ENCODE measurements at regions not wholly inside any gene's neighbourhood (a gene's known extent, or its start where the extent isn't known, plus 50 kb on each side); places are given as distances from the start of the nearest gene placed in this dataset.
"Not testable (repeated sequence)": the region's sequence is repeated elsewhere in the genome, so short reads cannot be mapped to it uniquely, and the experiment has no call there.

DNA sequence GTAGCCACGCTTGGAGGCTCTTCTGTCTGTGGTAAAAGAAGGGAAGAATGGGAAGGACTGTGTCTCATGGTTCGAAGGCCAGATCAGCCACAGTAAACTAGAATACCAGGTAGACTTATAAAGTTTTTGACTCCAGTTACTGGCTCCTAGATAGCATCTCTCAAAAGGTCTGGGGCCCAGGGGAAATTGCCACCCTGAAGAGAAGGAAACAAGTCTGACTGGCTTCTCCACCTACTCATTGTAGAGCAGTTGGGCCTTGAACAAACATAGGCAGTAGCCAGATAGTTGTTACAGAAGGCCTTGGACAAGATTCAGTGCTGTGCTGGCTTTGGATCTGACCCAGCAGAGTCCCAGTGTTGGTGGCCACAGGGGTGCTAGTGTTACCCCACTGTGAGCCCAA is 890.4 kb downstream of the EFNA5 start:
- Mint-ChIP-seq H3K4me1 (ENCODE audit: low read depth) (no peaks in the 10 kb centered on the region), H3K9me3 (peaks cover 13% of the 10 kb centered on the region), H3K27ac (no peak overlapping the region), H3K27me3 (ENCODE audit: low read depth) (no peaks in the 10 kb centered on the region), H3K36me3 (ENCODE audit: low read depth) (no peaks in the 10 kb centered on the region), H3K4me3 (no peak overlapping the region)
- DNase-seq (ENCODE audit: low spot score) = no peak

DNA sequence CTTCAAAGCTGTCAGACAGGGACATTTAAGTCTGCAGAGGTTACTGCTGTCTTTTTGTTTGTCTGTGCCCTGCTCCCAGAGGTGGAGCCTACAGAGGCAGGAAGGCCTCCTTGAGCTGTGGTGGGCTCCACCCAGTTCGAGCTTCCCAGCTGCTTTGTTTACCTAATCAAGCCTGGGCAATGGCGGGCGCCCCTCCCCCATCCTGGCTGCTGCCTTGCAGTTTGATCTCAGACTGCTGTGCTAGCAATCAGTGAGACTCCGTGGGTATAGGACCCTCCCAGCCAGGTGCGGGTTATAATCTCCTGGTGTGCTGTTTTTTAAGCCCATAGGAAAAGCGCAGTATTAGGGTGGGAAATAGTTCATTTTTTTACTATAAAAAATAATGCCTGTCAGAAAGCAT is 894.2 kb downstream of the EFNA5 start:
- H3K4me3 Mint-ChIP-seq; H3K27ac Mint-ChIP-seq; DNase-seq (ENCODE audit: low spot score); H3K36me3 Mint-ChIP-seq (ENCODE audit: low read depth); H3K4me1 Mint-ChIP-seq (ENCODE audit: low read depth); H3K9me3 Mint-ChIP-seq; H3K27me3 Mint-ChIP-seq (ENCODE audit: low read depth): not testable (repeated sequence)

DNA sequence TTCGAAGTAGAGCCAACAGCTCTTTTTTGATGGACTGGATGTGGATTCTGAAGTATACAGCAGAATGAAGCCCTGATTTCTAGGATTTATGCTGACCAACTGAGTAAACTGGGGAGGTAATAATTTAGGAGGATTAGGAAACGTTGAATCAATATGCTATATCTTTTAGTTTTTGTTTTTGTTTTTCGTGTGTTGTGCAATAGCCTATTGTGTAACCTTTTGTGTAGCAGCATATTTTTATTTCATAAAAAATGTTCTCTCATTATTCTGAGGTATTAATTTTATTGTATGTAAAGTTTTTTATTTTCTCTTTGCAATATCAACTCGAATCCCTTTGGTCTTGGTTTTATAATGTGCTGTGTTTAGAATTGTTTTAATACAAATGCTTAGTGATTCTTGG is 902.3 kb downstream of the EFNA5 start:
- no peaks in the 10 kb centered on the region for H3K36me3 Mint-ChIP-seq (ENCODE audit: low read depth)

DNA sequence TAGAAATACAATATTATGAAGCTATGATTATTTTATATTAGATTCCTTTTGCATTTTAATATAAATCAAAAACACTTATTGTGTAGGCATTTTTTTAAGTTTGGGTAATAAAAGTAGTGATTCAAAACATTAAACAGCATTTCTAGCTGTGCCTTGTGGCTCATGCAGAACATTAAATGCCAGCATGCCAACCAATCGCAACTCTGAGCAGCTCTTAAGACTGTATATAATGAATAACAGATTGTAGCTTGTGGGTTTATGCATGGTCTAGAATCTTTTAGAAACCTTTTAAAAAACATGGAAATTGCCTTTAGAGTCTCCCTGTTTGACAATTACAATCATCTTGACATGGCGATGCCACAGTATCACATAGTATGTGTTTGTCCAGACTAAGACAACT is 903.8 kb downstream of the EFNA5 start:
- no peaks in the 10 kb centered on the region for H3K36me3 Mint-ChIP-seq (ENCODE audit: low read depth)
- no peak overlapping the region for H3K4me3 Mint-ChIP-seq
- no peak overlapping the region for H3K27ac Mint-ChIP-seq
- no peak for DNase-seq (ENCODE audit: low spot score)
- H3K4me1 Mint-ChIP-seq (ENCODE audit: low read depth) = no peaks in the 10 kb centered on the region
- no peaks in the 10 kb centered on the region for H3K27me3 Mint-ChIP-seq (ENCODE audit: low read depth)
- H3K9me3 Mint-ChIP-seq = no peaks in the 10 kb centered on the region

More for the DNA sequence above, 902.3 kb downstream of the EFNA5 start:
- no peaks in the 10 kb centered on the region for H3K4me1 Mint-ChIP-seq (ENCODE audit: low read depth)
- H3K9me3 Mint-ChIP-seq = no peaks in the 10 kb centered on the region
- DNase-seq (ENCODE audit: low spot score) = no peak
- no peak overlapping the region for H3K27ac Mint-ChIP-seq
- H3K4me3 Mint-ChIP-seq = no peak overlapping the region
- no peaks in the 10 kb centered on the region for H3K27me3 Mint-ChIP-seq (ENCODE audit: low read depth)

DNA sequence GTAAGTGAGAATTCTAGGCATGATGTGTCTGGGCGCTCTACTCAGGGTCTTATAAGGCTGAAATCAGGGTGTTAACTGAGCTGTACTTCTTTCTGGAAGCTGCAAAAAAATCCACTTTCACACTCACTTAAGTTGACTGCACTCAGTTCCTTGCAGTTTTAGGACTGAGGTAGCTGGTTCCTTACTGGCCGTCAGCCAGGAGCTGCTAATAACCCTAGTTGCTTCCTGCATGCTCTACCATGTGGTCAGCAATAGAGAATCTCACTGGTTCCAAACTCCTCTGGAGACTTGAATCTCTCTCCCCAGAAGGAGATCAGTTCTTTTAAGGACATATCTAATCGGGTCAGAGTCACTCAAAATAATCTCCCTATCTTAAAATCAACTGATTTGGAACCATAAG is 911.2 kb downstream of the EFNA5 start:
- Mint-ChIP-seq H3K27ac (no peak overlapping the region), H3K4me1 (ENCODE audit: low read depth) (no peaks in the 10 kb centered on the region), H3K9me3 (no peaks in the 10 kb centered on the region), H3K4me3 (no peak overlapping the region), H3K27me3 (ENCODE audit: low read depth) (no peaks in the 10 kb centered on the region), H3K36me3 (ENCODE audit: low read depth) (no peaks in the 10 kb centered on the region)
- no peak for DNase-seq (ENCODE audit: low spot score)

DNA sequence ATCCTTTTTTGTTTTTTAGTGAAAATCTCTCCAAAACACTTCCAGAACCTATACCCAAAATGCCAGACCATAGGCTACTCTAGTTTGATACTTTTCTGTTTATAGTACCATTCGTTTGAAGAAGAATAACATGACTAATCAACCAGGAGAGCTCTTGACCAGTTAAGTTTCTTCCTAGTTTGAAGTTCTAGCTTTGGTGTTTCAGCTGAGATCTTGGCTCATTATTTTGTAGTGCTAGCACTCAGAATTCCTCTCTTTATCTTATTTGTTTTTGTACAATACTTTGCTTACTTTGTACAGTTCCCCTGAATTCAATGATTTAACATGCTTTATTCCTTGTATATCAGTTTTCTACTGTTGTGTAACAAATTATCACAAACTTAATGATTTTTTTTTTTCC is 911.6 kb downstream of the EFNA5 start:
- Mint-ChIP-seq H3K4me3 (no peak overlapping the region), H3K27ac (no peak overlapping the region), H3K9me3 (no peaks in the 10 kb centered on the region), H3K36me3 (ENCODE audit: low read depth) (no peaks in the 10 kb centered on the region), H3K4me1 (ENCODE audit: low read depth) (no peaks in the 10 kb centered on the region), H3K27me3 (ENCODE audit: low read depth) (no peaks in the 10 kb centered on the region)
- no peak for DNase-seq (ENCODE audit: low spot score)

DNA sequence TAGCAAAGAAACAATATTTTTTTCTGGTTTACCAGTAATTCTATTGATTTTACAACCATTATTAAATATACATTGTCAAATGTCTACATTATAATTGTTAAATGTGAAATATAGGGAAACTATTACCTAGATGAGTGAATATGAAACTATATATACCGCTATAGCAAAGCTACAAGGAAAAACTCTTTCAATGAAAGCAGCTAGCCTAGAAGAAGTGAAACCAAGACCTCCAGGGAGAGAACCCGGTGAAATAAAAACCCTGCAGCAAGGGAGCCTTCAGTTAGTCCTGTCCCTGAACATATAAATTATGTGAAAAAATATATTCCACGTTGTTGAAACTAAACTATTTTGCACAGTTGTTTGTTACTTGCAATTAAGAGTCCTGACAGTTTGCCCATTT is 913.1 kb downstream of the EFNA5 start:
- H3K4me3 Mint-ChIP-seq = no peak overlapping the region
- no peaks in the 10 kb centered on the region for H3K4me1 Mint-ChIP-seq (ENCODE audit: low read depth)
- no peaks in the 10 kb centered on the region for H3K36me3 Mint-ChIP-seq (ENCODE audit: low read depth)
- no peaks in the 10 kb centered on the region for H3K27me3 Mint-ChIP-seq (ENCODE audit: low read depth)
- no peak for DNase-seq (ENCODE audit: low spot score)
- H3K9me3 Mint-ChIP-seq = no peaks in the 10 kb centered on the region
- no peak overlapping the region for H3K27ac Mint-ChIP-seq

DNA sequence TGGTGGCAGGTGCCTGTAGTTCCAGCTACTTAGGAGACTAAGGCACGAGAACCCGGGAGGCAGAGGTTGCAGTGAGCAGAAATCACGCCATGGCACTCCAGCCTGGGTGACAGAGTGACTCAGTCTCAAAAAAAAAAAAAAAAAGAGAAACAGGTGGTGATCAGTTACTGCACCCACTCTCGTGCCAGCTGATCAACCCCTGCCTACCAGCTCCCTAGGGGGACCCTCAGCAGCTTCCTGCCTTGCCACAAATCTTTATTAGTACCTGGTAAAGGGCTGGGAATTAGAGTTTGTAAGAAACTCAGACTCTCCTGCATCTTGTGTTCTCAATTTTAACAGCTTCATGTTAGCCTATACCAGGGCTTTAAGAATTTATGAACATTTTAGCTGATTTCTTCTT is 914.9 kb downstream of the EFNA5 start:
- no peak overlapping the region for H3K27ac Mint-ChIP-seq
- H3K27me3 Mint-ChIP-seq (ENCODE audit: low read depth) = no peaks in the 10 kb centered on the region
- no peaks in the 10 kb centered on the region for H3K9me3 Mint-ChIP-seq
- H3K36me3 Mint-ChIP-seq (ENCODE audit: low read depth) = no peaks in the 10 kb centered on the region
- no peak overlapping the region for H3K4me3 Mint-ChIP-seq
- no peaks in the 10 kb centered on the region for H3K4me1 Mint-ChIP-seq (ENCODE audit: low read depth)
- DNase-seq (ENCODE audit: low spot score) = no peak

DNA sequence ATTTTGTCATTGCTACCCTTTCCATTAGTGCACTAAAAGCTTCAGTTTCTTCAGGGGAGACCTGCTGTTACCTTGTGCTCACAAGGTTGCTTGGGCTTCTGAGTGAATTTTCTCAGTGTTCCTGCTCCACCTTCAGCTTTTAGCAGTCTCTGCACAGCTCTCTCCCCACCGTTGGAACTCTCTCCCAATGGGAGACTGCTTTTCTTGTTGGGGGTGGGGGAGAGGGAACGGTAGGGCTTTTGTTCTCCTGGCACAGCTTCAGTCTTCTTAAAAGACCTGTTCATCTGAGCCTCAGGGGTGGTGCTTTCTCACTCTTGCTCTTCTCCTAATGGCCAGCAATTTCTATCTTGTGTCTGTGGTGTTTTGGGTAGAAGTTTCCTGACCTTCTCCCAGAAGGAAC is 915.7 kb downstream of the EFNA5 start:
- no peak overlapping the region for H3K4me3 Mint-ChIP-seq
- no peaks in the 10 kb centered on the region for H3K36me3 Mint-ChIP-seq (ENCODE audit: low read depth)
- no peak for DNase-seq (ENCODE audit: low spot score)
- H3K4me1 Mint-ChIP-seq (ENCODE audit: low read depth) = no peaks in the 10 kb centered on the region
- H3K9me3 Mint-ChIP-seq = no peaks in the 10 kb centered on the region
- H3K27ac Mint-ChIP-seq = no peak overlapping the region
- no peaks in the 10 kb centered on the region for H3K27me3 Mint-ChIP-seq (ENCODE audit: low read depth)

DNA sequence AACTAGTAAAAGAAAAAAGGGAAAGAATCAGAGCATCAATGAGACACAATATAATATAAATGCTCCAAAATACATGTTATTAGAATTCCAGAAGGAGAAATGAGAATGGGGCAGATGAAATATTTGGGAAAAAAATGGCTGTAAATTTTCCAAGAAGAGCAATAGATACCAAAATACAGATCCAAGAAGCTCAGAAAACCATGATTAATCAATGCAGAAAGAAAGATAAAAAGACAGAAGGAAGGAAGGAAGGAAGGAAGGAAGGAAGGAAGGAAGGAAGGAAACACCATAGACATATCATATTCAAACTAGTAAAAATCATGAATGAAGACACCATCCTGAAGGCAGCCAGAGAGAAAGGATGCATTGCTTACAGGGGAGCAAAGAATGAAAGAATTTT is 920.9 kb downstream of the EFNA5 start:
- H3K27ac Mint-ChIP-seq = no peak overlapping the region
- no peaks in the 10 kb centered on the region for H3K4me1 Mint-ChIP-seq (ENCODE audit: low read depth)
- no peak overlapping the region for H3K4me3 Mint-ChIP-seq
- no peak for DNase-seq (ENCODE audit: low spot score)
- peaks cover 4% of the 10 kb centered on the region for H3K9me3 Mint-ChIP-seq
- H3K27me3 Mint-ChIP-seq (ENCODE audit: low read depth) = no peaks in the 10 kb centered on the region
- H3K36me3 Mint-ChIP-seq (ENCODE audit: low read depth) = no peaks in the 10 kb centered on the region

DNA sequence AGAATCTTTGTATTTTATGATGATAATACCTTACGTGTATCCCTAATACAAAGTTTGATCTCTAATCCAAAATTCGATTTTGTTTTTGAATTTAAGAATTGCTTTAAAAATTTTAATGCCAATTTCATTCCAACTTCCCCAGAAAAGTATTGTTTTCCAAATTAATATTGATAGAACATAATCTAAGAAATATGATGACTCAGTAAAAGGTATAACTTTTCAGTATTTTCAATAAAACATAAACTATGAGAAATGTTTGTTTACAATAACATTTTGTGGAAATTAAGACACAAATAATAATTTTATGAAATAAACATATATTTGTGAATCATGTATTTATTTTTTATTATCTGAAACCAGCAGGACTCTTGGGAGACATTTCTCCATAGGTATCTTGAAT is 931.6 kb downstream of the EFNA5 start:
- H3K27ac Mint-ChIP-seq = no peak overlapping the region
- peaks cover 26% of the 10 kb centered on the region for H3K9me3 Mint-ChIP-seq
- H3K4me3 Mint-ChIP-seq = no peak overlapping the region
- no peaks in the 10 kb centered on the region for H3K36me3 Mint-ChIP-seq (ENCODE audit: low read depth)
- no peaks in the 10 kb centered on the region for H3K4me1 Mint-ChIP-seq (ENCODE audit: low read depth)
- H3K27me3 Mint-ChIP-seq (ENCODE audit: low read depth) = no peaks in the 10 kb centered on the region
- DNase-seq (ENCODE audit: low spot score) = no peak

DNA sequence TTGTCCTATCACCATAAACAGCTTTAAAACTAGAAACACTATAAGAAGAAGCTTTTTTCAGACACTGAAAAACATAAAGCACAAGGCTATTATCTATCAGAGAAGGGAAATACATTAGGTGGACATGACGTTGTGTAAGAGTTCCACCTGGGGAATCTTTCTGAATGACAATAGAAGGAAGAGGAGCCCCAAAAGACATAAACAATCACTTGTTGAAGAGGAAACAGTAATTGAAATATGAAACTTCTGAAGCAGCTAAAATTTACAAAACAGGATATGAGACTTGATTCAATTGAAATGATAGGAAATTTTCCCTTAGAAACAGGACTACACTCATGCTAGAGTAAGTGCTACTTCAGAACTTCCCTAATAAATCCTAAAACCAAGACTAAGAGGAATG is 933.6 kb downstream of the EFNA5 start:
- H3K4me3 Mint-ChIP-seq = no peak overlapping the region
- H3K27ac Mint-ChIP-seq = no peak overlapping the region
- no peaks in the 10 kb centered on the region for H3K4me1 Mint-ChIP-seq (ENCODE audit: low read depth)
- no peaks in the 10 kb centered on the region for H3K27me3 Mint-ChIP-seq (ENCODE audit: low read depth)
- H3K36me3 Mint-ChIP-seq (ENCODE audit: low read depth) = no peaks in the 10 kb centered on the region
- no peak for DNase-seq (ENCODE audit: low spot score)
- peaks cover 39% of the 10 kb centered on the region for H3K9me3 Mint-ChIP-seq

DNA sequence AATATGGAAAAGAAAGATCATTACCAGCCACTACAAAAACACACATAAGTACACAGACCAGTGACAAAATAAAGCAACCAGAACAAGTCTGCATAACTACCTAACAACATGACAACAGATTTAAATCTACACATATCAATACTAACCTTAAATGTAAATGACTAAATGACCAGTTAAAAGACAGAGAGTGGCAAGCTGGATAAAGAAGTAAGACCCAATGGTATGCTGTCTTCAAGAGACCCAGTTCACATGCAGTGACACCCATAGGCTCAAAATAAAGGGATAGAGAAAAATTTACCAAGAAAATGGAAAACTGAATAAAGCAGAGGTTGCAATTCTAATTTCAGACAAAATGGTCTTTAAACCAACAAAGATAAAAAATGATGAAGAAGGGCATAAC is 938.1 kb downstream of the EFNA5 start:
- H3K9me3 Mint-ChIP-seq = peaks cover 53% of the 10 kb centered on the region
- H3K27me3 Mint-ChIP-seq (ENCODE audit: low read depth) = no peaks in the 10 kb centered on the region
- H3K27ac Mint-ChIP-seq = no peak overlapping the region
- H3K4me3 Mint-ChIP-seq = no peak overlapping the region
- H3K4me1 Mint-ChIP-seq (ENCODE audit: low read depth) = no peaks in the 10 kb centered on the region
- no peak for DNase-seq (ENCODE audit: low spot score)
- H3K36me3 Mint-ChIP-seq (ENCODE audit: low read depth) = no peaks in the 10 kb centered on the region

DNA sequence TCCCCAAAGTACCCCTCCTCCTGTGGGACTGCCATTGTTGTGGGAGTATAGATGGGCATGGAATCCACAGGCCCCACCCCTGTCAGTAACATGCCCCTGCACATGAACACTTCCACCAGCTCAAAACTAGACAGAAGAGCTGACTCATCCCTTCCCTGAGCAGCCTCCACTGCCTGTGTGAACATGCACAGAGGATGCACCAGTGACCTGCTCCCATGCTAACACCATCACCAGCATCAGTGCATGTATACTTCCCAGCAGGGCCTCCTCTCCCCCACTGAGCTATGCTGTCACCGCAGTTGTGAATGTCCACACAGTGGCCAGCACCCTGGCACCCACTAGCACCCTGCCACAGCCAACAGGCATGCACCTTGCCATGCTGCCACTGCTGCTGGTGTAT is 939.8 kb downstream of the EFNA5 start:
- DNase-seq (ENCODE audit: low spot score) = no peak
- Mint-ChIP-seq H3K9me3 (peaks cover 48% of the 10 kb centered on the region), H3K4me3 (no peak overlapping the region), H3K27me3 (ENCODE audit: low read depth) (no peaks in the 10 kb centered on the region), H3K4me1 (ENCODE audit: low read depth) (no peaks in the 10 kb centered on the region), H3K27ac (no peak overlapping the region), H3K36me3 (ENCODE audit: low read depth) (no peaks in the 10 kb centered on the region)

DNA sequence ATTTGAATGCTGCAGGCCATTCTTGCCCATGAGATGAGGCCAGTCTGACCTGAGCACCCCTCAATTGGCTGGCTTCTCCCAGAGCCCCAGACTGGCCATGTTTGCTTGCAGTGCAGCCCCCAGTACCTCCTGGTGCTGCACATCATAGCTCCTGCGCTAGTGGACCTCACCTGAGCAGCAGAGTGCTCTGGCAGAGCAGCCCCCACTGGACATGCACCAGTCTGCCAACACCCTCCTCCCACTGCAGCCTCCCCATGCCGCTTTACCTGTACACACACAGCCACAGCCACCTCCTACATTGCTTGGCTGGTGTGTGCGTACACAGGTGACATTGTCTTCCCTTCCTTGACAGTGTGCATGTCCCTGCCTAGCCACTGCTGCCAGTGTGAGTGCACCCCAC is 940.2 kb downstream of the EFNA5 start:
- Mint-ChIP-seq H3K36me3 (ENCODE audit: low read depth) (no peaks in the 10 kb centered on the region), H3K9me3 (peaks cover 45% of the 10 kb centered on the region), H3K27ac (no peak overlapping the region), H3K4me3 (no peak overlapping the region), H3K4me1 (ENCODE audit: low read depth) (no peaks in the 10 kb centered on the region), H3K27me3 (ENCODE audit: low read depth) (no peaks in the 10 kb centered on the region)
- no peak for DNase-seq (ENCODE audit: low spot score)

DNA sequence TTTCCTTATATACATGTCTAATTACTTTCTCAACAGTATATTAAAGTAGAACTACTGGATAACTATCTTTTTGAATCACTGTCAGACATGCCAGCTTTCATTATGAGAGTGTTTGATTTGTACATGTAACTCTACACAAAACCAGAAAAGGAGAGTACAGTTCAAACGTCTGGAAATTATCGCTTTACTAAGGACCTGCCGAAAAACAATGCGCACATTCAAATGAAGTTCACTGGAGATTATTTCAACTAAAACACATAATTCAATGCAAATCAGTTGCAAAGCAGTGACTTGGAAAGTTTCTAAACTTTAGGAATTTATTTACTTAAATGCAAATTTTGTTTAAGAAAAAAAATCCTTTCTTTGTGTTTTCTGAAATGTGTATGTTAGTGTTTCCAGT is 942.5 kb downstream of the EFNA5 start:
- H3K9me3 Mint-ChIP-seq = peaks cover 24% of the 10 kb centered on the region
- DNase-seq (ENCODE audit: low spot score) = no peak
- no peak overlapping the region for H3K27ac Mint-ChIP-seq
- H3K27me3 Mint-ChIP-seq (ENCODE audit: low read depth) = no peaks in the 10 kb centered on the region
- no peaks in the 10 kb centered on the region for H3K4me1 Mint-ChIP-seq (ENCODE audit: low read depth)
- H3K4me3 Mint-ChIP-seq = no peak overlapping the region
- H3K36me3 Mint-ChIP-seq (ENCODE audit: low read depth) = no peaks in the 10 kb centered on the region

All from T-helper 2 cell treated with Interferon-gamma antibody and Interleukin-4, amounts not matched to agents 5 μg/mL and 100 μg/mL, for 36 hours (primary cell).